Nucleus accumbens (tissue), 56 donors: ENCODE measurements at regions not wholly inside any gene's neighbourhood (a gene's known extent, or its start where the extent isn't known, plus 50 kb on each side); places are given as distances from the start of the nearest gene placed in this dataset.

Experiments used
- DNase-seq, 56 donors: peaks; one replicate each; lab custom pipeline; 2025; lab: John Stamatoyannopoulos, UW

DNA sequence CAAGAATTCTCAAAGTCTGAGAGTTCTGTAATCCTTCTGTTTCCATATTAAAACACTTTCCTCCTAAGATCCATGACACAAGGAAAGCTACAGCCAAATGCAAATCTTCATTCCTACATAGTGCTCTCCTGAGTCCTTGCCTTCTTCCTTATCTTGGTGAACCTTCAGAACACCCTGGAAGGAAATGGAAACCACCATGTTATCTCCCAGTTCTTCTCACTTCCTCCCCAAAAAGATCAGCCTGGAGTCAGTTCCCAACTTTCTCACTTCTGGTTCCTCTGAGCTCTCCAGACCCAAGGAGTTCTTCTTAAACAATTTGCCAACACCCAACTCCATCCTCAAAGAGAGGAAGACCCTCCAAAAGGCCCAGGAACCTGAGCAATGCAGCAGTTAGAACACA lies 193.3 kb upstream of the CCN2 start:
- no peak for DNase-seq

DNA sequence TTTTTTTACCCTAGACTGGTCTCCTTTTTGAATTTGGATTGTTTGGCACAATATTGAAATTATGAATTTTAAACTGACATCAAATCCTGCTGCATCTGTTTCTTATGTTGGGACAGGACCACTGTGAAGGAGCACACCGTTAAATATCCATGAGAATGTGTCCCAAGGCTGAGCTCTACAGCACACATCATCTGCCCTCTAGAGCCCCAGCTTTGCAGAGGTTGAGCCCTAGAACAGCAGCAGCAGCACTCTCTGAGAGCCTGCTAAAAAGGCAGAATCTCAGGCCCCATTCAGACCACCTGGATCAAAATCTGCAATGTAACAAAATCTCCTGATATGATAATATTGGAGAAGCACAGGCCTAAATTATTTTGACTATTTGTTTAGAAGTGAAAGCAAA lies 192.1 kb upstream of the CCN2 start:
- DNase-seq, result no peak

DNA sequence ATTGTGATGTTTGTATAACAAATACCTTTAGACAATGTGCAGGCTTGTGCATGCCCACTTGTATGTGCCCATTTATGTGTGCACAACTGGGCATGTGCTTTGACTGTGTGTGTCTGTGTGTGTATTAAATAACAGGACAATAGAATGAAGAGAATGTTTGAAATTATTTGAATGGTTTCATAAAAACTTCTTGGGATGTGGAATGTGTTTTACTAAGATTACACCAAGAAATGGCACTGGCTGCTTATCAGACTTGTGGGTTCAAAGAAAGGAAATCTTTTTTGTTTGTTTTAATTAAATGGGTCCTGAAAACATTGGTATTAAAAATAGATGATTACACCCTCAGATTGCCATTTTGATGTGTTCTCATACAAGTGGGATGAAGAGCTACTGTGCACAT lies 191.6 kb upstream of the CCN2 start:
- DNase-seq, result no peak

DNA sequence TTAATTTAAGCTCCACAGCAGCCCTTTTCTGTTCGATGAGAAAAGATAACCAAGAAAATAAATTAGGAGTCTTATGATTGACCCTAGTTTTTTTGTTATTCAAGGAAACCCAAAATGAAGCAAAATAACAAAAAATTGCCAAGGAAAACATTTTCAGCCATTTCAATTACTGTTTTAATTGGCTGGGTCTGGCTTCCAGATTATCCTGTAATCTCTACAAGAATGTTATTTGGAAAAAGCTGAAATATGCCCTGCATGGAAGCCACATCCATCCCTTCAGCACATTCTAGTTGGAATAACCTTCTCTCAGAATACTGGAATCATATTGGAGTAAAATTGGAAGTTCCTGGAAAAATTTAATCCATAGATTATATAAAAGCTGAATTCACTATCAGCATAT lies 191.1 kb upstream of the CCN2 start:
- no peak for DNase-seq

DNA sequence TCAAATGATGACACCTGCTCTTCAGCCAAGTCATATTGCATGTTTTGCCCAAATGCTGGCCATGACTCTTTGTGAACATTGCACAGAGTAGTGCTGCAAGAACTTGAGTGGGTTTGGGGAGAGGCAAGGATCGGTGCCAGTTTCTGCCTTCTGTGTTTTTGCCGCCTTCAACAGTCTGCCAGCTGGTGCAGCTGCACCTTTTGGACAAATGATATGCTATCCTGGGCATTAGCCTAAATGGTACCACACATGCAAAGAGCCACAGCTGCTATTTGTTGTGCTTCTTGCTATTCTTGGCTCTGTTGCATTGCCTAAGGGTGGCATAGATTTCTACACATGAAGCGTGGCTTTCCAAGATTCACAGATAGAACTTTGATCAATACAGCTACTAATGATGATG lies 189.0 kb upstream of the CCN2 start:
- DNase-seq, result no peak

DNA sequence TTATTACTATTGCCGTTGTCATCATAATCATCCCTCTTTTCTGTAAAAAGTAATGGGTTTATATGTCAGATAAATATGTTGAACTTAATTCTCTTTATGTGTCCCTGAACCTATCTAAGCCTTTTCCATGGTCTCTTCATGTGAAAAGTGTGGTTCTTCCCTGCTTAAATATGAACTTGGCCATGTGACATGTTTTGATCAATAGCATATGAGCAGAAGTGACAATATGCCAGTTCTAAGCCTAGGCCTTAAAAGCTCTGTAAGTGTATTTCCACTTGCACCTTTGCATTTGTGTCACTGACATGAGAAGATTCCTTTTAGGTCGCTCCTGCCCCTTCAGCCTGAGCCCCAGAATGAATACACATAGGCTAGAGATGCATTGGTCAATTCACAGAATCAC lies 188.4 kb upstream of the CCN2 start:
- DNase-seq, result no peak

DNA sequence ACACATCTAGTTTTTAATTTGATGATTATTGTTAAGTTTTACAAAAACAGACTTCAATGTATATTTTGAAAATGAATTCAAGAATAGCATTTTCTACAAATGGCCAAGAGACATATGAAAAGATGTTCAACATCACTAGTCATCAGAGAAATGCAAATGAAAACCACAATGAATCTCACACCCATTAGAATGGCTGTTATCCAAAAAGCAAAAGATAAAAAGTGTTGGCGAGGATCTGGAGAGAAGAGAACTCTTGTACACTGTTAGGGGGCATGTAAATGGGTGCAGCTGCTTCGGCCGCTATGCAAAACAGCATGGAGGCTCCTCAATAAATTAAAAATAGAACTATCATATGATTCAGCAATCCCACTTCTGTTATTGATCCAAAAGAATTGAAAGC lies 185.8 kb upstream of the CCN2 start:
- no peak for DNase-seq

DNA sequence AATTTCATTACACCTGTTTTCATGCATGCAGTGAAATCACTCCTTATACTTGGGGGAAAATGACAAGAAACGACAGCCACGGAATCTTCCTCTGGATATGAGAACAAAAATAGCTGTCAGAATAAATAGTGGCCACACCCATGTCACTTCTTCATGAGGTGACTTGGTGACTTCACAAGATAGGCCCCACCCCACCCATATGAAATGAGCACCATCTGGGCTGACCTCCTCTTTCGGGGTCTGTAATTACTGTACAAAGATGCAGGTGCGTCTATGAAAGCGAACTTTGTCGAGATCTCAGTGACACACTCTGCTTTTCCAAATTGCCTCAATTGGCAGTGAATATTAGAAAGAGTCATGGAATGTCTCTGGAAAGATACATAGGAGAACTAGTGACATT lies 184.2 kb upstream of the CCN2 start:
- DNase-seq, result no peak

DNA sequence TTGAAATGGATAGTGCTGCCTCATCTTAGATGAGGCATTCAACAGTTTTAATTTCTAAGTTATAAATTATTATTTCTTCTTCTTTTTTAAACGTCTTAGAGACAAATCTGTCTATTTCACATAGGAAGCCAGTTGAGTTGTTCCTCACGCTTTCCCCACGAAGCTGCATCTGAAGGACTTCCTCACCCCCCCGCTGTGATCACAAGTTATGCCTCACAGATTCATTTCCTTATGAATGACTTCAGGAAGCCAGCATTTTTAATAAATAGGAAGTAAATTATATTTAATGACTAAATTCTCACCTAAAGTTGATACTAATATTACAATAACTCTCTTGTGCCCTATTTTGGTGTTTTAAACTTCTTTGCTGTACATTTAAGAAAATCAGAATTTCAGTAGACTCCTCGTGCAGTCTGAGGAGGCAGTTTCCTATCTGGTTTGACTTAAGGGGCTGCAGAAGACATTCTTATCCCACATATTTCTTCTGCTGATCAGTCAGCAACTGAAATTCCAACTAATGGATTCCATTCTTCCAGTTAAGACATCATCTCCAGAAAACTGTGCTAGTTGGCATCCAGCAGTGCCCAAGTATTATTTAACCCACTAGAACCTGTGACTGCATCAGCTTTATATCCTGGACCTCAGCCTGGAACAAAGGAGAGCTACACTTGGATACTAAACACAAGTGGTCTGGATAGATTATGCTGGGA lies 182.7 kb upstream of the CCN2 start:
- DNase-seq, result no peak

DNA sequence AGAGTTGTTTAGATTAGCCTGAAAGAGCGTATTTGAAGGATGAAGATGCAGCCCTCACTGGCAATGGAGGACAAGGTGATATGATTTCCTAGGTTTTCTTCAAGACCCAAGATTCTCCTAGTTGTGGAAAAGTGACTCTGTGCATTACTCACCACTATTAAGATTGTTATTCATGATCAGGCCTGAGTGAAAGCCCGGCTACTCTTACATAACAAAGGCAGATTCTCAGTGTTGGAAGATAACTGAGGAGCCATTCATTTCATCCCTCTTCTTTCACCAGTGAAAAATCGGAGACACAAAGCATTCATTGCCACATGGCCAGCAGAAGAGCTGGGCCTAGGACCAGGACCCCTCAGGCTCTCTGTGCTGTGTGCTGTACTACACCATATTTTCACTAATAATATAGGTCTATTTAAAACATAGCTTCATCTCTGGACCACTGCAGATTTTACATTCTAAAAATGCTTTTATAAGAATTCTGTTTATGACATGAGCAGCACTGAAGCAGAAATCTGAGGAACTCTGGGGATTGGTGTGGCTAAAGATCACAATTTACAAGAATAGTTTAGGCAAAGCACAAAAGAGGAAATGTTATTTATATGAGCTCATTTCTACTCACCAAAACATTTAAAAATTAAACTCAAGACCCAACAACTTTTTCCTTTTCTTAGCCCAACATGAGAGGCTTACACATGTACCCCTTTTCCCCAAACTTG lies 181.9 kb upstream of the CCN2 start:
- peak in 21 of 56 donors; percentile 3 to 46 (median 20) for DNase-seq

DNA sequence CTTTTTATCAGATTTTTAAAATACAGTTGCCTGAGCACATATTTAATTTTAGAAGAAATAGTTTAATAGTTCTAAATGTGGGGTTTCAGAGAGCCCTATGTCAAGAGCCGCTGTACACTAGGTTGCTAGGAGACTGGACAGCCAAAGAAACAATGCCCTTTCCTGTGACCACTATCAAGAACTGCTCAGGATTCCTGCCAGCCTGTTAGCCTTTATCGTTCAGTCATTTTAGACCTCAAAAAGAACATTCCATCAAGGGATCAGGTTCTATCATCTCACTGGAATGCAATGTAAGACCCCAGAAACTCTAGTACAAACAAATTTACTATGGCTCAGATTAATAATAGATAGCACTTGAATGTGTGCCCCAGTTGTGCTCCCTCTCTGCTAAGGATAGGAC lies 181.2 kb upstream of the CCN2 start:
- DNase-seq, result no peak

DNA sequence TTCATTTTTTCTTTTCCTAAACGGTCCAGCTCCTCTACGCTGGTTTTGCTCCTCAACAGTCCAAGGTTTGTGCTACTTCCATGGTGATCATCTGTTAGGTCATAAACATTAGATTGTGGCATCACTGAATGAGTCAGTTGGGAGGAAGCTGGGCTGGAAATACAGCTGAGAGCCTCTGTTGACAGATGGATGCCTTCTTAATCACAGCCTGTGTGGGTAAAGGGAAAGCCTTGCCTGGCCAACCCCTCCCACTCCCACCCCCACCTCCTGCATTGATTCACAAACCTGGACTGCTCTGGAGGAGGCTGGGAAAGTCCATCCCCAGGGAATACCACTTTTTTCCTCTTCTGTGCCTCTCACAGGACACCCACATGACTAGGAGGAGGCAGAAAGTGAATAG lies 180.6 kb upstream of the CCN2 start:
- peak in 1 of 56 donors; percentile 38 for DNase-seq

DNA sequence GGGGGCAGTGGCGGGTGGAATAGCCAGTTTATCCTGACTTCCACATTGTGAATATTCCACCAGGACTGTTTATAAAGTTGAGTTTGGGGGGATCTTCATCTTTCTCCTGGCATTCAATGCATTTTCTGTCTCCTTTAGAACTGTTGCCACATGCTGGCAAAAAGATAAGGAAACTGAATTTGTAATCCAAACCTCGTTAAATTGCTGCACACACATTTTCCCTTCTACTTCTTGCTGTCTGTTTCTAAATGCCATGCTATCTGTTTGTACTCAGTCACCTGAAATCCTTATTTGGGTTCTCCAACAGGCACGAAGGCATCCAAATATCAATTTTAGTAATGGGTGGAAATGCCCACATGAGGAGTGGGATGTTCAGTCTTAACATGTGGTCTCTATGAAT lies 180.2 kb upstream of the CCN2 start:
- DNase-seq, result no peak

DNA sequence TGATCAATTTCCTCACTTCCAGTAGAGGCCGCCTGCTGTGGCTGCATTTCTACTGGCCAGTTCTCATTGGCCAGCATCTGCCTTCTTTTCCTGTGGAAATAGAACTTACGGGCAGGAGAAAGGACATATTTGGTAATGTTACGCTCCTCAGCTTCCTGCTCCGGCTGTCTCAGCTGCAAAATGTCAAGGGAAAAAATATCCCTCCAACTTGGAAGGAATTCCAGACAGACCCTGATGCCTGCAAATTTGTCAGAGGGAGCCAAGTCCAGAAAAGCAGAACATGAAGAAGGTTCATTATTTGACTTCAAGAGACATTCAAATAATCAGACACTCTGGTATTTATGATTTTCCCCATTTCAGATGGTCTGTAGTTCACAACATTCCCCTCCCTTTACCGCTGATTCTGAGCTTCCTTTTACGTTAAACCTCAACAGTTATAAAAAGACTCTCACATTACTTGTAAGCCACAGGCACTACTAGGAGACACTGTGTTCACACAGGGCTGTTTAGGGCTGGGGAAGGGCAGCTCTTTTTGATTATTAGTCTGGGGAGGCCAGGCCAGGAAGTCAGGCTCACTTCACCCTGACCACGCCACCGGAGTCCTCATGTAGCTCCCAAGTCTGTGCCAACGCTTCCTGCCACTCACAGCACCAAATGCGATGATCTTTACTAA lies 179.6 kb upstream of the CCN2 start:
- peak in 4 of 56 donors; percentile 2 to 9 (median 6) for DNase-seq

DNA sequence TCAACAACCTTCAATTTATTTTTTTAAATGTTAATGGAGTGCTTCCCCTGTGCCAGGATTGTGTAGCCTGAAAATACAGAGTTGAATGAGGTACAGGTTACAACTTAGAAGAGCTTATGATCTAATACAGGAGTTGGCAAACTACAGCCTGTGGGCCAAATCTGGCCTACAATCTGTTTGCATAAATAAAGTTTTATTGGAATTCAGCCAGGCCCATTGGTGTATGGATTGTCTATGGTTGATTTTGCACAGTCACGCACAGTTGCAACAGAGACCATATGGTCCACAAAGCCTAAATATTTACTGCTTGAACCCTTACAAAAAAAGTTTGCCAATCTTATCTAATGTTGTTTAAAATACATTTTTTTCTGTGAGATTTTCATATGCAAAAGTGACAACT lies 177.3 kb upstream of the CCN2 start:
- no peak for DNase-seq

DNA sequence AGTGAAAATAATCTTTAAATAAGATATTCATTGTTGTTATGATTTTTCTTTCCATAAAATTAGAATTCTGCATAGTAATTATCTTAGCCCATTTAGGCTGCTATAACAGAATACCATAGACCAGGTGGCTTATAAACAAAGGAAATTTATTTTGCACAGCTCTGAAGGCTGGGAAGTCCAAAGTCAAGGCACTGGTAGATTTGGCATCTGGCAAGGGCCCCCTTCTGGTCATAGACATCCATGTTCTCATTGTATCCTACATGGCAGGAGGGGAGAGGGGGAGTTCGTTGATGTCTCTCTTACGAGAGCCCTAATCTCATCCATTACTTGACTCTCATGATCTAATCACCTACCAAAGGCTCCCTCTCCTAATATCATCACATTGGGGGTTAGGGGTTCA lies 175.0 kb upstream of the CCN2 start:
- DNase-seq, result no peak

DNA sequence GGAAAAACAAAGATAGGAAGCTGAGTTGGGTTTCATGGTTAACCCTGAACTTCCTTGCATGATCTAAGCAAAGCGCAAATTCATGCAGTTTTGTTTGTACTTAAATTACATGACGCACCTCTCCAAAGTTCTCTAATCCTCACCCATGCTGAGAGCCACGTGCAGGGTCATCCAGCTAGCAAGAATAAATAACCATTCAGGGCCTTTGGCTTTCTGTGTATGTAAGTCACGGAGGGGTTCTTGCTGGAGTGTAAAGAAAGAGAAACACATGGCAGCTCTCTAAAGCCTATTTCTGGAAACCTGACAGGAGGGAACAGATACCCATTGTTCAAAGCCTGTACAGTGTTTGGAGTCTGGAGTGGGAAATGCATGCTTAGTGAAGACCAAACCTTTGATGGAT lies 171.7 kb upstream of the CCN2 start:
- DNase-seq, result peak in 35 of 56 donors; percentile 5 to 70 (median 23)

DNA sequence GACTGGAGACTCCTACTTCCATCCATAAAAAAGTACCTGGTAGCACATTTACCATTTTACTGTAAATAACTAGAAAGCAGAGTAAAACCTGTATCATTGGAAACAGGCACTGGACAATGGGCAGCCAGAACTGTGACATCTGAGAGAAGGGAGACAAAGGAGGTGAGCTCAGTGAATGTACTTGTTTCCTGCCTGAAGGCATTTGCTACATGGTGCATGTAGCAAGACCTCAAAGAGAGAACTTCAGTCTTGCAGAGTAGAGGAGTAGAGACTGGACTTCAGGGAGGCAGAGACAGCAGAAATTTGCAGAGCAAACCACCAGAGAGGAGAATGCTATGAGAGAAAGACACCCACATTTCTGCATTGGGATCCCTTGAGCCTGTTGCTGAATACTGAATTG lies 171.0 kb upstream of the CCN2 start:
- DNase-seq, result no peak

DNA sequence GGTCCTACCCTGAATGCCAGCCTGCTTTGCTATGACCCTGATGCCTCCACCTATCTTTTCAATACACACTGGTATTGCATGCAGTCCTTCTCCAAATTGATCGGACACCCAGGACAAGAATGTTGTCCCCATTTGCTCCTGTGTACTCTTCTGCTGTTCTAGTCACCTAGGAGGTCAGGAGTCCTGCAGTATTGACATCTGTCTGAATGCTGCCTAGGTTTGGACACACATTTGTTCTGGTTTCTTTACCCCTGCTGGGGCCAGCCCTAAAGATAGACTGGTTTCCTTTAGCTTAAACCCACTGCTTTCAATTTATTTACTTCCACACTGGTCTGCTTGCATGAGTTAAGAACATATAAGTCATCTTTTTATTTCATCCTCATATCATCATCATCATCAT lies 167.0 kb upstream of the CCN2 start:
- no peak for DNase-seq

DNA sequence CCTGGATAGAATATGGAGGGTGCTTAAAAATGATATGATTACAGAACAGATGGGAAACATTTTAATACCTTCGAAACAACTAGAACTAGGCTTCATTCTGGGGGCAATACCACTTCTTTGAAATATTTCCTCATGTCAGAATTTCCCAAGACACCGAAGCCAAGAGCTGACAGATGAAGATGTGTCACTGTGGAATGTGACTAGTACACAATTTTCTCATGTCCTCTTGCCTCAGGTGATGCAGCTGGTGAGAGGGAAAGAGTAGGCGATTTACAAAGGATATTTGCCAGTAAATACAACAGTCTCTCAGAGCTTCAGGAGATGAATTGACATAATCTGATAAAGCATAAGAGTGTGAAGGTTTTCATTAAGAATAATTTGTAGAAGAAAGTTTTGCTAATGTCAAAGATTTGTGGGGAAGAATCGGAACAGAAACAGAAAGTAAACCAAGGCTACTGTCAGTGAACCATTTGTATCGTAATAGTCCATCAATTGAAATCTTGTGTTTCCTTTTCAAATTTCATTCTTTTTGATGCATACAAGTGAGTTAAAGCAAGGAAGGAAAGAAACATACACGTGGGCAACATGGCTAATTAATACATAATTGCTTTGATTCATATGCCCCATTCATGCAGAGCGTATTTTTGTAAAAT lies 164.7 kb upstream of the CCN2 start:
- DNase-seq, result no peak

DNA sequence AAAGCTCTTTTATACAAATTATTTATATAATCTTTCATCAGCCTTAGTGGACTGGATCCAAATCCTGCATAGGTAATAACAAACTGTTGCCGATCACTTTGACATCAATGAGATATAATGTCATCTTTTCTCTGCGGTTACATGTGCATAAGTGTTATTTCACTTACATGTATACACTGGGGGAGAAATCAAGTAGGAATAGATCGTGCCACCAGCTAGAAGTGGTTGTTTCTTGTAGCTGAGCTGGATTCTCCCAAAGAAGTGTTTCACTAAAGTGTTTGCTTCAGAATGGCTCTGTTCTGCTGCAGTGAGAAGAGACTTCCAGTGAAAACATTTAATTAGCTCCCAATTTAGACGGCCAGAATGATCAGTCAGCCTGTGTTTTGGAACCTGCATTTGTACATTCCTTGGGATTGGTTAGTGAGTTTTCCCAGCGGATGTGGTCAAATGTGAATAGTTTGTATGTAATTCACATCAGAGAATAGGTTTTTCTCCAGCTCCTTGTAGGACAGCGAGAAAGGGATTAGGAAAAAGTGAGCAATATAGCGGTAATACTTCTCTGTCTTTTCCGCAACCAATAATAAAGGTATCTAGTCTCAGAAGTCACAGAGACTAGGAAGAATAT lies 163.1 kb upstream of the CCN2 start:
- no peak for DNase-seq
